H1 (cell line): ENCODE measurements at regions not wholly inside any gene's neighbourhood (a gene's known extent, or its start where the extent isn't known, plus 50 kb on each side); places are given as distances from the start of the nearest gene placed in this dataset.

Experiments used
- CTCF ChIA-PET: fragments of 300-600 bp; sonication (Branson Sonifier 250); formaldehyde crosslinking; loops from one replicate; lab custom pipeline; 2021; ENCODE audit not compliant: partially characterized antibody; lab: Charles Lee
- POLR2A ChIA-PET: fragments of 300-600 bp; sonication (Branson Sonifier 250); formaldehyde crosslinking; loops from one replicate; lab custom pipeline; 2021; ENCODE audit warnings: inconsistent platforms; ENCODE audit not compliant: partially characterized antibody; lab: Charles Lee
- DNase-seq, 2 experiments: peaks; one replicate each; pipeline versions ENCODE4 v3.0.0 to v3.0.0-alpha.2; 2010 to 2022; ENCODE audit warnings: low spot score in 2 of 2, low read depth in 1 of 2, mixed read lengths in 1 of 2
- FAIRE-seq: peaks from 2 replicates; lab custom pipeline; 2011; peaks lifted over from hg19 to GRCh38; lab: Jason Lieb, UNC
- H2AFZ ChIP-seq: 2 replicates; pipeline ENCODE4 v1.8.1; 2012; ENCODE audit warnings: low read length, inconsistent platforms
- H2AK5ac ChIP-seq: 2 replicates; pipeline ENCODE4 v1.6.1; 2013; ENCODE audit warnings: low read depth, low read length
- H2BK120ac ChIP-seq: replicated peaks from 2 replicates; pipeline ENCODE3; 2013; ENCODE audit warnings: low read depth, low read length, inconsistent platforms
- H2BK12ac ChIP-seq: 2 replicates; pipeline ENCODE4 v1.6.1; 2013; ENCODE audit warnings: low read depth, low read length
- H2BK15ac ChIP-seq: 2 replicates; pipeline ENCODE4 v1.6.1; 2013; ENCODE audit warnings: low read length
- H2BK20ac ChIP-seq: 2 replicates; pipeline ENCODE4 v1.6.1; 2013; ENCODE audit warnings: low read length
- H2BK5ac ChIP-seq: 2 replicates; pipeline ENCODE4 v1.6.1; 2013; ENCODE audit warnings: low read depth, low read length
- H3K14ac ChIP-seq: 2 replicates; pipeline ENCODE4 v1.6.1; 2013; ENCODE audit warnings: inconsistent platforms; ENCODE audit not compliant: insufficient read length
- H3K18ac ChIP-seq: 2 replicates; pipeline ENCODE4 v1.6.1; 2013; ENCODE audit warnings: low read length; ENCODE audit errors: extremely low read depth
- H3K23ac ChIP-seq: 2 replicates; pipeline ENCODE4 v1.6.1; 2013; ENCODE audit warnings: inconsistent platforms; ENCODE audit not compliant: insufficient read length
- H3K23me2 ChIP-seq: 2 replicates; pipeline ENCODE4 v1.6.1; 2013; ENCODE audit warnings: low read depth, low read length
- H3K27ac ChIP-seq: 2 replicates; pipeline ENCODE4 v1.6.1; 2011; ENCODE audit warnings: low read depth, low read length, inconsistent platforms
- H3K27me3 ChIP-seq, 4 experiments: replicated peaks in 1 of 4; 1 replicate in 1 of 4; 2 replicates in 3 of 4; pipeline versions ENCODE4 v1.6.1 to v1.8.1; 2011 to 2013; ENCODE audit warnings: low read length in 3 of 4, mild to moderate bottlenecking in 3 of 4, inconsistent platforms in 2 of 4, mixed read lengths in 2 of 4, moderate library complexity in 1 of 4; ENCODE audit not compliant: control insufficient read depth in 3 of 4, insufficient read depth in 3 of 4; ENCODE audit errors: extremely low read depth in 1 of 4
- H3K36me3 ChIP-seq, 4 experiments: 2 replicates each; pipeline versions ENCODE4 v1.6.1 to v1.8.1; 2011 to 2013; ENCODE audit warnings: mild to moderate bottlenecking in 4 of 4, low read length in 3 of 4, moderate library complexity in 2 of 4, control low read depth in 1 of 4, inconsistent platforms in 1 of 4; ENCODE audit not compliant: insufficient read depth in 4 of 4, control insufficient read depth in 2 of 4
- H3K4ac ChIP-seq: replicated peaks from 2 replicates; pipeline ENCODE3; 2013; ENCODE audit warnings: low read length, low read depth, mixed read lengths, inconsistent platforms; ENCODE audit not compliant: insufficient read length
- H3K4me1 ChIP-seq, 4 experiments: replicated peaks in 1 of 4; 1 replicate in 1 of 4; 2 replicates in 3 of 4; pipeline versions ENCODE4 v1.6.1 to v1.8.1; 2011 to 2013; ENCODE audit warnings: low read length in 3 of 4, inconsistent platforms in 2 of 4, mixed read lengths in 1 of 4; ENCODE audit not compliant: insufficient read depth in 4 of 4, control insufficient read depth in 3 of 4
- H3K4me2 ChIP-seq, 2 experiments: 2 replicates each; pipeline versions ENCODE4 v1.6.1 to v1.8.1; 2011 to 2013; ENCODE audit warnings: low read depth in 2 of 2, low read length in 2 of 2, control low read depth in 1 of 2, inconsistent platforms in 1 of 2, mild to moderate bottlenecking in 1 of 2; ENCODE audit not compliant: insufficient read depth in 1 of 2
- H3K4me3 ChIP-seq, 4 experiments: fragments of 200-600, 300-600 bp in 1 of 4; sonication (generic), shearing (Covaris generic), sonication (Bioruptor Twin) in 1 of 4; 2 replicates each; pipeline versions ENCODE4 v1.5.1 to v1.8.1; 2011 to 2016; ENCODE audit warnings: low read length in 4 of 4, low read depth in 3 of 4, control low read depth in 2 of 4, inconsistent platforms in 2 of 4, mild to moderate bottlenecking in 2 of 4, mixed read lengths in 1 of 4, moderate library complexity in 1 of 4; ENCODE audit not compliant: insufficient read depth in 2 of 4; ENCODE audit errors: extremely low read depth in 1 of 4
- H3K56ac ChIP-seq: replicated peaks from 2 replicates; pipeline ENCODE3; 2013; ENCODE audit warnings: low read depth, mild to moderate bottlenecking, mixed read lengths, low read length, inconsistent platforms; ENCODE audit not compliant: insufficient read length
- H3K79me1 ChIP-seq: 2 replicates; pipeline ENCODE4 v1.6.1; 2013; ENCODE audit warnings: low read depth, low read length, control low read depth
- H3K79me2 ChIP-seq, 2 experiments: 2 replicates each; pipeline versions ENCODE4 v1.6.1 to v1.8.1; 2012 to 2013; ENCODE audit warnings: low read length in 2 of 2, mild to moderate bottlenecking in 2 of 2, inconsistent platforms in 1 of 2; ENCODE audit not compliant: insufficient read depth in 2 of 2, control insufficient read depth in 1 of 2
- H3K9ac ChIP-seq, 4 experiments: replicated peaks in 1 of 4; 1 replicate in 1 of 4; 2 replicates in 3 of 4; pipeline versions ENCODE4 v1.6.1 to v1.8.1; 2011 to 2013; ENCODE audit warnings: low read depth in 3 of 4, low read length in 3 of 4, control low read depth in 2 of 4, mild to moderate bottlenecking in 2 of 4, moderate library complexity in 2 of 4, inconsistent platforms in 1 of 4; ENCODE audit errors: extremely low read depth in 1 of 4
- H3K9me3 ChIP-seq, 2 experiments: 2 replicates each; pipeline versions ENCODE4 v1.6.1 to v1.8.1; 2012 to 2013; ENCODE audit warnings: mild to moderate bottlenecking in 2 of 2, moderate library complexity in 2 of 2, control low read depth in 1 of 2, inconsistent platforms in 1 of 2, low read depth in 1 of 2, low read length in 1 of 2, mixed read lengths in 1 of 2; ENCODE audit not compliant: insufficient read depth in 2 of 2
- H4K20me1 ChIP-seq, 2 experiments: replicated peaks in 1 of 2; 2 replicates each; pipeline versions ENCODE3 to v1.8.1; 2011 to 2013; ENCODE audit warnings: inconsistent platforms in 2 of 2, low read length in 2 of 2, mild to moderate bottlenecking in 1 of 2; ENCODE audit not compliant: insufficient read depth in 2 of 2, control insufficient read depth in 1 of 2
- H4K5ac ChIP-seq: 2 replicates; pipeline ENCODE4 v1.6.1; 2013; ENCODE audit warnings: low read length, low read depth, mixed read lengths, inconsistent platforms; ENCODE audit not compliant: insufficient read length
- H4K8ac ChIP-seq: 2 replicates; pipeline ENCODE4 v1.8.0; 2013; ENCODE audit warnings: mild to moderate bottlenecking, moderate library complexity, low read length, inconsistent platforms; ENCODE audit not compliant: insufficient read depth; ENCODE audit errors: extremely low read depth
- H4K91ac ChIP-seq: replicated peaks from 2 replicates; pipeline ENCODE3; 2013; ENCODE audit warnings: low read length, mixed read lengths, inconsistent platforms; ENCODE audit not compliant: insufficient read length
- CBX8 ChIP-seq: fragments of 300-800, 300-1000 bp; sonication (generic); IDR thresholded peaks from 2 replicates; pipeline ENCODE4 v1.7.1; 2016; ENCODE audit warnings: low read depth, low read length, borderline replicate concordance
- CEBPB ChIP-seq: IDR thresholded peaks from 2 replicates; pipeline ENCODE4 v1.6.1; 2012; ENCODE audit warnings: low read depth, low read length
- CREB1 ChIP-seq: IDR thresholded peaks from 2 replicates; pipeline ENCODE4 v1.6.1; 2012; ENCODE audit warnings: inconsistent platforms
- KDM4A ChIP-seq: IDR thresholded peaks from one replicate; pipeline ENCODE4 v1.7.1; 2012; ENCODE audit warnings: low read depth, mild to moderate bottlenecking, moderate library complexity, low read length, inconsistent platforms; ENCODE audit not compliant: severe bottlenecking
- POLR2A ChIP-seq, 2 experiments: IDR thresholded peaks; 1 replicate in 1 of 2; 2 replicates in 1 of 2; pipeline ENCODE4 v1.6.1; 2011; ENCODE audit warnings: low read depth in 2 of 2, low read length in 2 of 2, mild to moderate bottlenecking in 2 of 2; ENCODE audit errors: control extremely low read depth in 1 of 2
- WGBS, 2 experiments: shearing (Covaris generic) in 1 of 2; methylation state at CpG; one replicate each; pipeline versions ENCODE4 v1.1.6 to v1.1.7; 2013 to 2015; ENCODE audit warnings: low lambda C conversion rate in 2 of 2, mixed read lengths in 2 of 2, inconsistent platforms in 1 of 2, low coverage in 1 of 2, missing lambda C conversion rate in 1 of 2; ENCODE audit not compliant: insufficient replicate concordance in 2 of 2, insufficient coverage in 1 of 2, insufficient read length in 1 of 2; ENCODE audit errors: extremely low coverage in 1 of 2, missing lambda C conversion rate in 1 of 2; 5-methylcytosine and 5-hydroxymethylcytosine counted together

GRCh38 chr5:56389261-56389660 lies 156.1 kb upstream of the ANKRD55 start:
- Histone ChIP-seq H4K20me1 (no peaks in the 10 kb centered on the region), H3K14ac (no peak overlapping the region), H3K79me2 (no peaks in the 10 kb centered on the region), H3K4me1 (no peaks in the 10 kb centered on the region), H3K9me3 (no peaks in the 10 kb centered on the region), H2BK120ac (no peak overlapping the region), H3K36me3 (no peaks in the 10 kb centered on the region), H3K4me2 (no peak overlapping the region), H2AK5ac (no peak overlapping the region), H3K9ac (no peak overlapping the region), H2BK12ac (no peak overlapping the region), H2BK15ac (no peak overlapping the region), H3K27me3 (no peaks in the 10 kb centered on the region), H2BK20ac (no peak overlapping the region), H3K23me2 (no peaks in the 10 kb centered on the region), H3K18ac (no peak overlapping the region), H3K4ac (no peak overlapping the region), H4K91ac (no peak overlapping the region), H3K23ac (no peak overlapping the region), H2BK5ac (no peak overlapping the region), H4K8ac (no peak overlapping the region), H3K4me3 (no peak overlapping the region), H3K56ac (no peak overlapping the region), H3K27ac (no peak overlapping the region), H2AFZ (no peak overlapping the region), H4K5ac (no peak overlapping the region), H3K79me1 (no peaks in the 10 kb centered on the region)
- CTCF ChIA-PET = no interaction called here
- POLR2A ChIA-PET = no interaction called here
- TF ChIP-seq CBX8 (no peak), CEBPB (no peak), POLR2A (IDR thresholded peaks at IDR 0.05; ENCODE audit: control extremely low read depth in 1 of 2, low read depth in 2 of 2, low read length in 2 of 2) (no peak), KDM4A (no peak), CREB1 (no peak)
- DNase-seq (no peak), FAIRE-seq (no peak)
- WGBS, 2 experiments = 100% methylated on average over 2 of the region's 2 CpGs; no CpG with 5 or more reads in 1 of the 2 experiments
